Common myeloid progenitor, CD34-positive (primary cell): ENCODE measurements at regions not wholly inside any gene's neighbourhood (a gene's known extent, or its start where the extent isn't known, plus 50 kb on each side); places are given as distances from the start of the nearest gene placed in this dataset.

ENCODE experiments used
- CTCF ChIA-PET: fragments of 350-600 bp; sonication (Branson Sonifier 250); formaldehyde crosslinking; loops from one replicate; lab custom pipeline; 2021; ENCODE audit warnings: antibody characterized with exemption; lab: Charles Lee
- POLR2A ChIA-PET: fragments of 350-600 bp; sonication (Branson Sonifier 250); formaldehyde crosslinking; loops from one replicate; lab custom pipeline; 2021; ENCODE audit warnings: antibody characterized with exemption; lab: Charles Lee
- DNase-seq, 3 donors: peaks; one replicate each; pipeline versions ENCODE4 v3.0.0 to v3.0.0-alpha.2; 2013
- H3K27ac ChIP-seq, 2 experiments: 1 replicate in 1 of 2; 2 replicates in 1 of 2; pipeline ENCODE4 v1.7.0; 2013; ENCODE audit warnings: inconsistent platforms in 2 of 2, low read length in 2 of 2, mild to moderate bottlenecking in 2 of 2, low read depth in 1 of 2, moderate library complexity in 1 of 2; ENCODE audit not compliant: severe bottlenecking in 2 of 2, insufficient read depth in 1 of 2, poor library complexity in 1 of 2
- H3K27me3 ChIP-seq, 5 experiments: replicated peaks in 2 of 5; 1 replicate in 3 of 5; 2 replicates in 2 of 5; pipeline versions ENCODE4 v1.6.1 to v1.7.0; 2013; ENCODE audit warnings: low read length in 4 of 5, mild to moderate bottlenecking in 2 of 5, moderate library complexity in 2 of 5, inconsistent platforms in 1 of 5; ENCODE audit not compliant: insufficient read depth in 5 of 5, control insufficient read depth in 4 of 5
- H3K36me3 ChIP-seq, 4 experiments: 1 replicate in 2 of 4; 2 replicates in 2 of 4; pipeline versions ENCODE4 v1.6.1 to v1.7.0; 2013; ENCODE audit warnings: low read length in 3 of 4, control low read depth in 1 of 4, mild to moderate bottlenecking in 1 of 4; ENCODE audit not compliant: control insufficient read depth in 4 of 4, insufficient read depth in 4 of 4
- H3K4me1 ChIP-seq, 4 experiments: 1 replicate in 3 of 4; 2 replicates in 1 of 4; pipeline versions ENCODE4 v1.6.1 to v1.7.1; 2013; ENCODE audit warnings: low read length in 3 of 4, mild to moderate bottlenecking in 3 of 4, control low read depth in 1 of 4, inconsistent platforms in 1 of 4, moderate library complexity in 1 of 4; ENCODE audit not compliant: control insufficient read depth in 4 of 4, insufficient read depth in 4 of 4; ENCODE audit errors: control extremely low read depth in 1 of 4
- H3K4me3 ChIP-seq, 7 experiments: 1 replicate in 4 of 7; 2 replicates in 3 of 7; pipeline versions ENCODE4 v1.5.1 to v1.7.0; 2013; ENCODE audit warnings: mild to moderate bottlenecking in 7 of 7, low read length in 6 of 7, moderate library complexity in 6 of 7, inconsistent platforms in 2 of 7, low read depth in 2 of 7, control low read depth in 1 of 7; ENCODE audit not compliant: insufficient read depth in 4 of 7, control insufficient read depth in 1 of 7; ENCODE audit errors: extremely low read depth in 1 of 7
- H3K9me3 ChIP-seq, 5 experiments: 1 replicate in 4 of 5; 2 replicates in 1 of 5; pipeline versions ENCODE4 v1.6.1 to v1.7.1; 2013; ENCODE audit warnings: low read length in 4 of 5, mild to moderate bottlenecking in 2 of 5, inconsistent platforms in 1 of 5, low read depth in 1 of 5, moderate library complexity in 1 of 5; ENCODE audit not compliant: control insufficient read depth in 4 of 5, insufficient read depth in 2 of 5; ENCODE audit errors: control extremely low read depth in 1 of 5
- WGBS: methylation state at CpG from one replicate; pipeline ENCODE4 v1.1.5; 2013; ENCODE audit not compliant: insufficient coverage; 5-methylcytosine and 5-hydroxymethylcytosine counted together

GRCh38 chr18:78912844-78913243 lies 66.8 kb upstream of the SALL3 start:
- WGBS: 93% methylated on average over 17 of the region's 18 CpGs
- Histone ChIP-seq H3K27ac (no peak overlapping the region), H3K27me3 (peaks cover 0 to 8% (median 4%) of the 10 kb centered on the region in 5 experiments), H3K4me1 (no peaks in the 10 kb centered on the region), H3K9me3 (no peaks in the 10 kb centered on the region), H3K36me3 (no peaks in the 10 kb centered on the region), H3K4me3 (no peak overlapping the region)
- POLR2A ChIA-PET: no interaction called here
- no peak for DNase-seq
- CTCF ChIA-PET: no interaction called here

DNA sequence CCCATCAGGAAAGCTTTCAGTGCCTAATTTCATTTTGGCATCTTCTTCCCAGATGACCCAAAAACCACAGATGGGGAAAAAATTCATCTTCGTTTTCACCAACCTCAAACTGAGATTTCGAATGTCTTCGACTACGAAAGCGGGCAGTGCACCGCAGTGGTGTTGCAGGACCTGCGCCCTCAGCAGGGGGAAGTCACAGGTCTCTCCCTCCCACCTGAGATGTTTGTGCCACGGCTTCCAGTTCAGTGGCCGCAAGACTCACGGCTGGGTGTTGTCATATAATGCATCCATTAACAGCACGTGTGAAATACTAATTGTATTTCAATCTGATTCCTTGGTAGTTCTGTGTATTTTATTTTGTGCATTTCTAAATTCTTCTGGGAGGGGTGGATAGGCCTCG lies 66.2 kb upstream of the SALL3 start:
- WGBS: 96% methylated on average over 8 of the region's 12 CpGs

DNA sequence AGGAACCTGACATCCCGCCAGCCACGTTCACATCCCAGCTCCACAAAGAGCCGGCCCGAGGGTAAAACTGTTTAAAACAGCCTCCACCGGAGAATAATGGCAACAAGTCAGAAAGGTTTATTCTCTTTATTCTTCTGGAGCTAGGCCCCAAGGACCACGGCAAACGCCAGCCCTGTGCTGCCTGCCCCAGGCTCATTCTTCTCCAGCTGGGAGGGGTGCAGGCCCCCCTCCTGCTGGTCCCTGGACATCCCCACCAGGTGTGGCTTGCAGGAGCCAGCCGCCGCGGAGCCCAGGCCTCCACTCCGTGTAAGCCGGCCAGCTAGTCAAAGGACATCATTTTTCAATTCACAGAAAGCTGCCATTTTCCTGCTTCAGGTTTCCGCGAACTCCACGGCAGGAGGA lies 65.8 kb upstream of the SALL3 start:
- Histone ChIP-seq H3K36me3 (no peaks in the 10 kb centered on the region), H3K9me3 (no peaks in the 10 kb centered on the region), H3K4me1 (no peaks in the 10 kb centered on the region), H3K4me3 (no peak overlapping the region), H3K27me3 (peaks cover 0 to 8% (median 4%) of the 10 kb centered on the region in 5 experiments), H3K27ac (no peak overlapping the region)
- DNase-seq: no peak
- 94% methylated on average over 15 of the region's 15 CpGs for WGBS
- ChIA-PET POLR2A (no interaction called here), CTCF (no interaction called here)

More for the DNA sequence above, 66.2 kb upstream of the SALL3 start:
- no peak for DNase-seq
- ChIA-PET POLR2A (no interaction called here), CTCF (no interaction called here)
- Histone ChIP-seq H3K4me1 (no peaks in the 10 kb centered on the region), H3K36me3 (no peaks in the 10 kb centered on the region), H3K4me3 (no peak overlapping the region), H3K27ac (no peak overlapping the region), H3K9me3 (no peaks in the 10 kb centered on the region), H3K27me3 (peaks cover 0 to 8% (median 4%) of the 10 kb centered on the region in 5 experiments)

DNA sequence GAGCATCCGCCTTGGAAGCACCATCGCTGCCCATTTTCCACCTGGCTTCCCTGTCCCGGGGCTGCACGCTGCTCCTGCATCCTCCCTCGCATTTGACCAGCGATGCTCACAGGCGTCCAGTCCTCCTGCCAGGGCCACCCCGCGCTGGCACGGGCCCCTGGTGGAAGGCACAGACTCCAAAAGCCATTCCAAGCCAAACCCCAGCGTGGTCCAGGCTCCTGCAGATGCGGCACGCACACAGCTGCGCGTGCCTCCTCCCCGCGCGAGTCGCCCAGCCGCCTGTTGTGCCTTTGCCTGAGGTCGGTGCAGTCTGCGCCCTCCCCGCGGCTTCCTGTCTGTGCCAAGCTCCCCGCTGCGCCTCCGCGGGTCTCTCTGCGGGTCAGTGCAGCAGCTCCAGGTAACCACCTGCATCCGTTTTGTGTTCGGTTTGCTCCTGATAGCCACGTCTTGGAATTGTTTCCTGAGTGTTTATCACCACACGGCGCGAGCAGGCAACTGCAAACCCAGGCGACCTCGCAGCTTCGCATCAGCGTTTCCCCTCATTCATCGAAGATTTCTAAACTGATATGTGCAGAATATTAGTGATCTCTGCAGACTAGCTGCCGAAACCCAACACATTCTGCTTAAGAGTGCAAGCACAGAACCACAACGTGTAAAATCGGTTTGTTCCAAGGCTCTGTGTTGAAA lies 65.2 kb upstream of the SALL3 start:
- CTCF ChIA-PET: no interaction called here
- Histone ChIP-seq H3K27ac (no peak overlapping the region), H3K36me3 (no peaks in the 10 kb centered on the region), H3K9me3 (no peaks in the 10 kb centered on the region), H3K4me3 (no peak overlapping the region), H3K27me3 (peaks cover 0 to 8% (median 4%) of the 10 kb centered on the region in 5 experiments), H3K4me1 (no peaks in the 10 kb centered on the region)
- POLR2A ChIA-PET: no interaction called here
- 73% methylated on average over 42 of the region's 43 CpGs for WGBS
- DNase-seq: no peak

DNA sequence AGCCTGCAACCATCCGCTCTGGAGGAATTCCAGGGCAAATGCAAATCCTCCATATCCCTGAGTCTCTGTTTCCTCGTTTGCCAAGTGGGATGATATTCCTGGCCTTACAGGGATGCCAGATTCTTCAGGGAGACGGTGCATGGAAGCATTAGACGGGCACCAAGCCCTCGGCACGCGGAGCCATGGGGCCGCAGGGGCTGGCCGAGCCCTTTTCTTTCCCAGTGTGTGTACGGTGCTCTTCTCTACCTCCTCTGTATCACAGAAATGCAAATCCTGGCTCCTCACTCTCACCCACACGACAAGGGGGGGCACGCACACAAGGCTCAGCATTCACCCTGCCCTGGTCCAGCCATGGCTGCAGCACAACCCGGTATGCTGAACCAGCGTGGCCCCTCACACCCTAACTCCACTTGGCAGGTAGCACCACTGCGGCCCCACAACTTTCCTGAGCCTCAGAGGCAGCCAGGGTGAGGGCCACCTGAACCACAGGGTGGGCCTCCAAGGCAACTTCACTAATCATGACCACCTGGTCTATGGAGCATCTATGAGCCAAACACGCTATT lies 64.1 kb upstream of the SALL3 start:
- H3K9me3 ChIP-seq: no peaks in the 10 kb centered on the region
- no peaks in the 10 kb centered on the region for H3K36me3 ChIP-seq
- H3K27ac ChIP-seq: no peak overlapping the region
- POLR2A ChIA-PET: no interaction called here
- peaks cover 0 to 8% (median 2%) of the 10 kb centered on the region in 5 experiments for H3K27me3 ChIP-seq
- no peak for DNase-seq
- H3K4me3 ChIP-seq: no peak overlapping the region
- WGBS: 96% methylated on average over 16 of the region's 16 CpGs
- CTCF ChIA-PET: no interaction called here
- no peaks in the 10 kb centered on the region for H3K4me1 ChIP-seq

- Histone ChIP-seq H3K36me3 (no peaks in the 10 kb centered on the region), H3K27ac (no peak overlapping the region), H3K4me1 (no peaks in the 10 kb centered on the region), H3K27me3 (peaks cover 0 to 8% (median 5%) of the 10 kb centered on the region in 5 experiments), H3K4me3 (no peak overlapping the region), H3K9me3 (no peaks in the 10 kb centered on the region)
- 85% methylated on average over 8 of the region's 8 CpGs for WGBS
- ChIA-PET POLR2A (no interaction called here), CTCF (no interaction called here)
- DNase-seq: no peak
Observed at GRCh38 chr18:78918707-78919106, 60.9 kb upstream of the SALL3 start.

- no peak overlapping the region for H3K4me3 ChIP-seq
- no peaks in the 10 kb centered on the region for H3K36me3 ChIP-seq
- WGBS: 97% methylated on average over 4 of the region's 5 CpGs
- no peaks in the 10 kb centered on the region for H3K4me1 ChIP-seq
- H3K27me3 ChIP-seq: peaks cover 0 to 3% (median 0%) of the 10 kb centered on the region in 5 experiments
- H3K27ac ChIP-seq: no peak overlapping the region
- ChIA-PET CTCF (no interaction called here), POLR2A (no interaction called here)
- no peak for DNase-seq
- H3K9me3 ChIP-seq: no peaks in the 10 kb centered on the region
Observed at GRCh38 chr18:78919956-78920355, 59.7 kb upstream of the SALL3 start.
